T-helper 2 cell treated with Interferon-gamma antibody and Interleukin-4, amounts not matched to agents 5 μg/mL and 100 μg/mL, for 36 hours (primary cell): ENCODE measurements at regions not wholly inside any gene's neighbourhood (a gene's known extent, or its start where the extent isn't known, plus 50 kb on each side); places are given as distances from the start of the nearest gene placed in this dataset.
"Not testable (repeated sequence)": the region's sequence is repeated elsewhere in the genome, so short reads cannot be mapped to it uniquely, and the experiment has no call there.

Experiments
- DNase-seq: peaks from one replicate; pipeline ENCODE4 v3.0.0; 2021; ENCODE audit warnings: low spot score
- H3K27ac Mint-ChIP-seq: one replicate; pipeline ENCODE4 v1.8.0; 2021; ENCODE audit warnings: mild to moderate bottlenecking, mixed read lengths
- H3K27me3 Mint-ChIP-seq: one replicate; pipeline ENCODE4 v1.8.0; 2021; ENCODE audit warnings: low read depth, mixed read lengths
- H3K36me3 Mint-ChIP-seq: one replicate; pipeline ENCODE4 v1.8.0; 2021; ENCODE audit warnings: low read depth, mixed read lengths
- H3K4me1 Mint-ChIP-seq: one replicate; pipeline ENCODE4 v1.8.0; 2021; ENCODE audit warnings: low read depth, mixed read lengths
- H3K4me3 Mint-ChIP-seq: one replicate; pipeline ENCODE4 v1.8.0; 2022; ENCODE audit warnings: mild to moderate bottlenecking, moderate library complexity, mixed read lengths
- H3K9me3 Mint-ChIP-seq: one replicate; pipeline ENCODE4 v1.8.0; 2021; ENCODE audit warnings: mixed read lengths

- Mint-ChIP-seq H3K9me3 (peaks cover 18% of the 10 kb centered on the region), H3K4me3 (no peak overlapping the region), H3K4me1 (no peaks in the 10 kb centered on the region), H3K27me3 (no peaks in the 10 kb centered on the region), H3K36me3 (no peaks in the 10 kb centered on the region), H3K27ac (no peak overlapping the region)
- no peak for DNase-seq
These were observed 57.0 kb downstream of the PCDH20 start for GRCh38 chr13:61358599-61358998.

GRCh38 chr13:61350341-61350740, 65.3 kb downstream of the PCDH20 start:
- no peaks in the 10 kb centered on the region for H3K4me1 Mint-ChIP-seq
- H3K9me3 Mint-ChIP-seq, result peaks cover 15% of the 10 kb centered on the region
- no peak for DNase-seq
- H3K27me3 Mint-ChIP-seq, result no peaks in the 10 kb centered on the region
- H3K27ac Mint-ChIP-seq, result no peak overlapping the region
- H3K36me3 Mint-ChIP-seq, result no peaks in the 10 kb centered on the region
- no peak overlapping the region for H3K4me3 Mint-ChIP-seq

GRCh38 chr13:61339054-61339621, 76.5 kb downstream of the PCDH20 start:
- no peak overlapping the region for H3K27ac Mint-ChIP-seq
- no peak for DNase-seq

GRCh38 chr13:61316647-61317046, 99.0 kb downstream of the PCDH20 start:
- Mint-ChIP-seq H3K36me3 (no peaks in the 10 kb centered on the region), H3K9me3 (peaks cover 28% of the 10 kb centered on the region), H3K4me3 (no peak overlapping the region), H3K4me1 (no peaks in the 10 kb centered on the region), H3K27me3 (no peaks in the 10 kb centered on the region), H3K27ac (no peak overlapping the region)
- no peak for DNase-seq

More at GRCh38 chr13:61339054-61339621, 76.5 kb downstream of the PCDH20 start:
- Mint-ChIP-seq H3K4me3 (no peak overlapping the region), H3K27me3 (no peaks in the 10 kb centered on the region), H3K36me3 (no peaks in the 10 kb centered on the region), H3K4me1 (no peaks in the 10 kb centered on the region), H3K9me3 (peaks cover 16% of the 10 kb centered on the region)

- no peak overlapping the region for H3K27ac Mint-ChIP-seq
- no peak for DNase-seq
- no peaks in the 10 kb centered on the region for H3K27me3 Mint-ChIP-seq
- no peaks in the 10 kb centered on the region for H3K36me3 Mint-ChIP-seq
- peaks cover 7% of the 10 kb centered on the region for H3K9me3 Mint-ChIP-seq
- H3K4me3 Mint-ChIP-seq, result no peak overlapping the region
- H3K4me1 Mint-ChIP-seq, result no peaks in the 10 kb centered on the region
These were observed 121.0 kb downstream of the PCDH20 start for GRCh38 chr13:61294467-61295191.

GRCh38 chr13:61286148-61286745, 129.4 kb downstream of the PCDH20 start:
- H3K27ac Mint-ChIP-seq, result no peak overlapping the region

GRCh38 chr13:61277586-61278276, 137.9 kb downstream of the PCDH20 start:
- no peak for DNase-seq
- Mint-ChIP-seq H3K36me3 (no peaks in the 10 kb centered on the region), H3K27ac (no peak overlapping the region), H3K27me3 (no peaks in the 10 kb centered on the region), H3K4me1 (no peaks in the 10 kb centered on the region), H3K4me3 (no peak overlapping the region), H3K9me3 (peaks cover 28% of the 10 kb centered on the region)

More at GRCh38 chr13:61286148-61286745, 129.4 kb downstream of the PCDH20 start:
- no peak for DNase-seq
- H3K9me3 Mint-ChIP-seq, result peaks cover 3% of the 10 kb centered on the region
- no peaks in the 10 kb centered on the region for H3K4me1 Mint-ChIP-seq
- H3K4me3 Mint-ChIP-seq, result no peak overlapping the region
- no peaks in the 10 kb centered on the region for H3K27me3 Mint-ChIP-seq
- H3K36me3 Mint-ChIP-seq, result no peaks in the 10 kb centered on the region

GRCh38 chr13:61277088-61277487, 138.6 kb downstream of the PCDH20 start:
- Mint-ChIP-seq H3K9me3 (peaks cover 31% of the 10 kb centered on the region), H3K36me3 (no peaks in the 10 kb centered on the region), H3K27me3 (no peaks in the 10 kb centered on the region), H3K4me3 (no peak overlapping the region), H3K4me1 (no peaks in the 10 kb centered on the region), H3K27ac (no peak overlapping the region)
- DNase-seq, result no peak

- DNase-seq, result no peak
- Mint-ChIP-seq H3K36me3 (no peaks in the 10 kb centered on the region), H3K9me3 (peaks cover 31% of the 10 kb centered on the region), H3K27me3 (no peaks in the 10 kb centered on the region), H3K27ac (no peak overlapping the region), H3K4me3 (no peak overlapping the region), H3K4me1 (no peaks in the 10 kb centered on the region)
These were observed 139.2 kb downstream of the PCDH20 start for GRCh38 chr13:61276401-61276800.

GRCh38 chr13:61275736-61276135, 139.9 kb downstream of the PCDH20 start:
- peaks cover 34% of the 10 kb centered on the region for H3K9me3 Mint-ChIP-seq
- no peak overlapping the region for H3K27ac Mint-ChIP-seq
- H3K36me3 Mint-ChIP-seq, result no peaks in the 10 kb centered on the region

GRCh38 chr13:61275251-61275650, 140.4 kb downstream of the PCDH20 start:
- no peak overlapping the region for H3K4me3 Mint-ChIP-seq
- no peaks in the 10 kb centered on the region for H3K4me1 Mint-ChIP-seq
- no peak overlapping the region for H3K27ac Mint-ChIP-seq
- no peak for DNase-seq
- no peaks in the 10 kb centered on the region for H3K36me3 Mint-ChIP-seq
- peaks cover 38% of the 10 kb centered on the region for H3K9me3 Mint-ChIP-seq
- no peaks in the 10 kb centered on the region for H3K27me3 Mint-ChIP-seq

More at GRCh38 chr13:61275736-61276135, 139.9 kb downstream of the PCDH20 start:
- no peak for DNase-seq
- H3K4me1 Mint-ChIP-seq, result no peaks in the 10 kb centered on the region
- H3K4me3 Mint-ChIP-seq, result no peak overlapping the region
- H3K27me3 Mint-ChIP-seq, result no peaks in the 10 kb centered on the region

- H3K4me1 Mint-ChIP-seq, H3K36me3 Mint-ChIP-seq, DNase-seq, H3K27ac Mint-ChIP-seq, H3K27me3 Mint-ChIP-seq, H3K4me3 Mint-ChIP-seq: not testable (repeated sequence)
- H3K9me3 Mint-ChIP-seq, result peaks cover 44% of the 10 kb centered on the region
These were observed 148.8 kb downstream of the PCDH20 start for GRCh38 chr13:61266896-61267295.

GRCh38 chr13:61261746-61262472, 153.7 kb downstream of the PCDH20 start:
- DNase-seq, result no peak
- Mint-ChIP-seq H3K9me3 (peaks cover 12% of the 10 kb centered on the region), H3K4me1 (no peaks in the 10 kb centered on the region), H3K36me3 (no peaks in the 10 kb centered on the region), H3K27me3 (no peaks in the 10 kb centered on the region), H3K4me3 (no peak overlapping the region), H3K27ac (no peak overlapping the region)
